NCI-H524 (cell line): ENCODE measurements at regions not wholly inside any gene's neighbourhood (a gene's known extent, or its start where the extent isn't known, plus 50 kb on each side); places are given as distances from the start of the nearest gene placed in this dataset.

Source experiments
- DNase-seq, 2 experiments: peaks; one replicate each; lab custom pipeline; 2025; lab: John Stamatoyannopoulos, UW

GRCh38 chr22:48836673-48837340 lies 990.9 kb downstream of the BRD1 start:
- peak in 1 of 2 experiments; percentile 36 for DNase-seq

- no peak for DNase-seq
Observed at GRCh38 chr22:48835857-48836672, 991.6 kb downstream of the BRD1 start.

- DNase-seq = no peak
Observed at GRCh38 chr22:48835364-48835763, 992.3 kb downstream of the BRD1 start.

- DNase-seq = no peak
Observed at GRCh38 chr22:48834404-48834803, 993.3 kb downstream of the BRD1 start.

- no peak for DNase-seq
Observed at GRCh38 chr22:48832592-48832991, 995.1 kb downstream of the BRD1 start.

GRCh38 chr22:48829908-48830307 lies 997.8 kb downstream of the BRD1 start:
- DNase-seq = no peak

GRCh38 chr22:48828688-48829087 lies 999.0 kb downstream of the BRD1 start:
- no peak for DNase-seq

- DNase-seq = no peak
Observed at GRCh38 chr22:48827904-48828555, 999.6 kb downstream of the BRD1 start.

- DNase-seq = no peak
Observed at GRCh38 chr22:48827268-48827846, 1000.3 kb downstream of the BRD1 start.

- DNase-seq = no peak
Observed at GRCh38 chr22:48826546-48826945, 1001.1 kb downstream of the BRD1 start.

- no peak for DNase-seq
Observed at GRCh38 chr22:48825802-48826520, 1001.7 kb downstream of the BRD1 start.

- DNase-seq = peak; percentile 54 to 78
Observed at GRCh38 chr22:48824712-48825651, 1002.7 kb downstream of the BRD1 start.

GRCh38 chr22:48823941-48824340 lies 1003.7 kb downstream of the BRD1 start:
- DNase-seq = no peak

GRCh38 chr22:48822278-48823233 lies 1005.1 kb downstream of the BRD1 start:
- no peak for DNase-seq

- DNase-seq = no peak
Observed at GRCh38 chr22:48821727-48822126, 1005.9 kb downstream of the BRD1 start.

- DNase-seq = no peak
Observed at GRCh38 chr22:48821346-48821690, 1006.4 kb downstream of the BRD1 start.

- no peak for DNase-seq
Observed at GRCh38 chr22:48820481-48821345, 1007.0 kb downstream of the BRD1 start.

GRCh38 chr22:48819961-48820360 lies 1007.7 kb downstream of the BRD1 start:
- DNase-seq = no peak

GRCh38 chr22:48819232-48819631 lies 1008.4 kb downstream of the BRD1 start:
- DNase-seq = no peak
